HG03439 (cell line): ENCODE measurements at regions not wholly inside any gene's neighbourhood (a gene's known extent, or its start where the extent isn't known, plus 50 kb on each side); places are given as distances from the start of the nearest gene placed in this dataset.
"Not testable (repeated sequence)": the region's sequence is repeated elsewhere in the genome, so short reads cannot be mapped to it uniquely, and the experiment has no call there.

Source experiments
- ATAC-seq: cut with Tn5 transposase; IDR thresholded peaks from one replicate; pipeline ENCODE4 v1.9.1; 2021; ENCODE audit warnings: mild to moderate bottlenecking, moderate library complexity; ENCODE audit not compliant: unreplicated experiment

GRCh38 chr3:144773350-144773749, 801.7 kb downstream of the DIPK2A start:
- no peak for ATAC-seq

- ATAC-seq, result no peak
Measured at GRCh38 chr3:144774897-144775296, 803.3 kb downstream of the DIPK2A start.

GRCh38 chr3:144775551-144775950, 803.9 kb downstream of the DIPK2A start:
- no peak for ATAC-seq

GRCh38 chr3:144777906-144778305, 806.3 kb downstream of the DIPK2A start:
- ATAC-seq, result no peak

GRCh38 chr3:144791034-144791433, 819.4 kb downstream of the DIPK2A start:
- ATAC-seq, result no peak

- ATAC-seq, result no peak
Measured at GRCh38 chr3:144801890-144802289, 830.3 kb downstream of the DIPK2A start.

GRCh38 chr3:144809380-144809779, 837.8 kb downstream of the DIPK2A start:
- no peak for ATAC-seq

GRCh38 chr3:144810160-144810559, 838.5 kb downstream of the DIPK2A start:
- ATAC-seq, result no peak

GRCh38 chr3:144815655-144816054, 844.0 kb downstream of the DIPK2A start:
- no peak for ATAC-seq

- no peak for ATAC-seq
Measured at GRCh38 chr3:144816323-144816722, 844.7 kb downstream of the DIPK2A start.

- ATAC-seq, result no peak
Measured at GRCh38 chr3:144818973-144819372, 847.4 kb downstream of the DIPK2A start.

- ATAC-seq, result not testable (repeated sequence)
Measured at GRCh38 chr3:144820232-144820631, 848.6 kb downstream of the DIPK2A start.

- ATAC-seq, result no peak
Measured at GRCh38 chr3:144820726-144821125, 849.1 kb downstream of the DIPK2A start.

GRCh38 chr3:144821583-144821982, 850.0 kb downstream of the DIPK2A start:
- no peak for ATAC-seq

GRCh38 chr3:144822671-144823070, 851.0 kb downstream of the DIPK2A start:
- ATAC-seq, result no peak

- ATAC-seq, result no peak
Measured at GRCh38 chr3:144831955-144832716, 860.5 kb downstream of the DIPK2A start.

GRCh38 chr3:144839991-144840390, 868.4 kb downstream of the DIPK2A start:
- ATAC-seq, result no peak

- no peak for ATAC-seq
Measured at GRCh38 chr3:144840866-144841265, 869.2 kb downstream of the DIPK2A start.

- no peak for ATAC-seq
Measured at GRCh38 chr3:144843099-144843498, 871.5 kb downstream of the DIPK2A start.

- ATAC-seq, result no peak
Measured at GRCh38 chr3:144852999-144853398, 881.4 kb downstream of the DIPK2A start.

GRCh38 chr3:144854020-144854419, 882.4 kb downstream of the DIPK2A start:
- ATAC-seq, result not testable (repeated sequence)

GRCh38 chr3:144859161-144859560, 887.5 kb downstream of the DIPK2A start:
- ATAC-seq, result no peak

GRCh38 chr3:144864646-144865045, 893.0 kb downstream of the DIPK2A start:
- ATAC-seq, result no peak
